ENCODE measurements at regions not wholly inside any gene's neighbourhood (a gene's known extent, or its start where the extent isn't known, plus 50 kb on each side); places are given as distances from the start of the nearest gene placed in this dataset.

- DNase-seq (ENCODE audit: low read depth), result no peak
- TF ChIP-seq, protein P1, sequence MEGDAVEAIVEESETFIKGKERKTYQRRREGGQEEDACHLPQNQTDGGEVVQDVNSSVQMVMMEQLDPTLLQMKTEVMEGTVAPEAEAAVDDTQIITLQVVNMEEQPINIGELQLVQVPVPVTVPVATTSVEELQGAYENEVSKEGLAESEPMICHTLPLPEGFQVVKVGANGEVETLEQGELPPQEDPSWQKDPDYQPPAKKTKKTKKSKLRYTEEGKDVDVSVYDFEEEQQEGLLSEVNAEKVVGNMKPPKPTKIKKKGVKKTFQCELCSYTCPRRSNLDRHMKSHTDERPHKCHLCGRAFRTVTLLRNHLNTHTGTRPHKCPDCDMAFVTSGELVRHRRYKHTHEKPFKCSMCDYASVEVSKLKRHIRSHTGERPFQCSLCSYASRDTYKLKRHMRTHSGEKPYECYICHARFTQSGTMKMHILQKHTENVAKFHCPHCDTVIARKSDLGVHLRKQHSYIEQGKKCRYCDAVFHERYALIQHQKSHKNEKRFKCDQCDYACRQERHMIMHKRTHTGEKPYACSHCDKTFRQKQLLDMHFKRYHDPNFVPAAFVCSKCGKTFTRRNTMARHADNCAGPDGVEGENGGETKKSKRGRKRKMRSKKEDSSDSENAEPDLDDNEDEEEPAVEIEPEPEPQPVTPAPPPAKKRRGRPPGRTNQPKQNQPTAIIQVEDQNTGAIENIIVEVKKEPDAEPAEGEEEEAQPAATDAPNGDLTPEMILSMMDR (conservative IDR thresholded peaks at IDR 0.05; ENCODE audit: control insufficient read depth, insufficient read depth, low read depth, low read length), result no peak
- no peak overlapping the region for H3K4me3 ChIP-seq (ENCODE audit: control insufficient read depth, low read depth, low read length)
These were observed 1220.2 kb downstream of the JRKL start for GRCh38 chr11:97610000-97610399.

- TF ChIP-seq, protein P1 (conservative IDR thresholded peaks at IDR 0.05; ENCODE audit: control insufficient read depth, insufficient read depth, low read depth, low read length), result no peak
- no peak for DNase-seq (ENCODE audit: low read depth)
- no peak overlapping the region for H3K4me3 ChIP-seq (ENCODE audit: control insufficient read depth, low read depth, low read length)
These were observed 1221.0 kb downstream of the JRKL start for GRCh38 chr11:97610854-97611253.

DNA sequence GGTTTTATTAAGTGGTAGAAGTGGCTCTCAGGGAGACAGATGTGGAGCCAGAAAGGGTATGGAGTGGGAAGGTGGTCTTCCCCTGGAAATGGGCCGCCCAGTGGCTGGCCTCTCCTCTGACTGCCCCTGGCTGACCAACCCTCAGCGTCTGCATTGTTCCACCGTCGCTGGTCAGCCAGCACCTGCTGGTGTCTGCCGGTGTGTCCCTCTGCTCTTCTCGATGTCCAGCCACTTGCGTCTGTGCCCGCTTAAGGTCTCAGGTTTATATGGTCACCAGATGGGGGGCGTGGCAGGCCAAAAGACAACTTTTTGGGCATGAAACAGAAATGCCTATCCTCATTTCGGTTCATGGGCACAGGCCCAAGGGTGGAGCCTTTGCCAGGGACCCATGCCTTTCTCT, 1221.5 kb downstream of the JRKL start:
- no peak overlapping the region for H3K4me3 ChIP-seq (ENCODE audit: control insufficient read depth, low read depth, low read length)
- DNase-seq (ENCODE audit: low read depth), result no peak
- TF ChIP-seq, protein P1 (conservative IDR thresholded peaks at IDR 0.05; ENCODE audit: control insufficient read depth, insufficient read depth, low read depth, low read length), result no peak

GRCh38 chr11:97614606-97615005, 1224.8 kb downstream of the JRKL start:
- DNase-seq (ENCODE audit: low read depth), result no peak
- TF ChIP-seq, protein P1 (conservative IDR thresholded peaks at IDR 0.05; ENCODE audit: control insufficient read depth, insufficient read depth, low read depth, low read length), result no peak
- no peak overlapping the region for H3K4me3 ChIP-seq (ENCODE audit: control insufficient read depth, low read depth, low read length)

GRCh38 chr11:97615546-97615945, 1225.7 kb downstream of the JRKL start:
- H3K4me3 ChIP-seq (ENCODE audit: control insufficient read depth, low read depth, low read length), result no peak overlapping the region

GRCh38 chr11:97617031-97617430, 1227.2 kb downstream of the JRKL start:
- TF ChIP-seq, protein P1 (conservative IDR thresholded peaks at IDR 0.05; ENCODE audit: control insufficient read depth, insufficient read depth, low read depth, low read length), result no peak
- H3K4me3 ChIP-seq (ENCODE audit: control insufficient read depth, low read depth, low read length), result no peak overlapping the region
- DNase-seq (ENCODE audit: low read depth), result no peak

More at GRCh38 chr11:97615546-97615945, 1225.7 kb downstream of the JRKL start:
- TF ChIP-seq, protein P1 (conservative IDR thresholded peaks at IDR 0.05; ENCODE audit: control insufficient read depth, insufficient read depth, low read depth, low read length), result no peak
- no peak for DNase-seq (ENCODE audit: low read depth)

DNA sequence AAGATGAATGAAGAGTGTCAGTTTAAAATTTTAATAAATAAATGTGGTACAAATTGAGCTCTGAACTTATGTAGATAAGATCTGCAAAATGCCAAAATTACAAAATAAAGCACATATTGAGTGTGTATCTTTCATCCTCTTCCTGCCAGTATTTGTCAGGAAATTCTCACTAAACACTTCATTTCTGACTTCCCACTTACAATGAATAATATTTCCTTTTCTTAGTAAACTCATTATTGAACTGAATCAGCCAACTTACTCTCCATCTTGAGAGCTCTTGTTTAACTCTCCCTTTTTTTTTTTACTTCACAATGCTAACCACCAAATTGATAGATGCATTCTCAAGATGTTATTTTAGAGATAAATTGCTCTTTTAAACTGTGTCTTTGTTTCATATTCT, 1230.2 kb downstream of the JRKL start:
- no peak overlapping the region for H3K4me3 ChIP-seq (ENCODE audit: control insufficient read depth, low read depth, low read length)
- TF ChIP-seq, protein P1 (conservative IDR thresholded peaks at IDR 0.05; ENCODE audit: control insufficient read depth, insufficient read depth, low read depth, low read length), result no peak
- DNase-seq (ENCODE audit: low read depth), result no peak

Data from fibroblast of mammary gland (primary cell).